Gastrocnemius medialis (tissue), 4 donors: ENCODE measurements at regions not wholly inside any gene's neighbourhood (a gene's known extent, or its start where the extent isn't known, plus 50 kb on each side); places are given as distances from the start of the nearest gene placed in this dataset.

Experiments used
- CTCF ChIP-seq, 5 experiments: fragments of 450-650 bp in 3 of 5; fragments of 200-600 bp in 2 of 5; sonication (generic) in 2 of 5; IDR thresholded peaks in 4 of 5; conservative IDR thresholded peaks in 1 of 5; 1 replicate in 4 of 5; 2 replicates in 1 of 5; pipeline ENCODE4 v1.5.1; 2016 to 2019; ENCODE audit warnings: antibody characterized with exemption in 5 of 5, mild to moderate bottlenecking in 3 of 5, moderate library complexity in 3 of 5
- POLR2A ChIP-seq, 2 donors: fragments of 450-650 bp; IDR thresholded peaks; one replicate each; pipeline ENCODE4 v1.6.1; 2017; ENCODE audit warnings: antibody characterized with exemption in 2 of 2, mild to moderate bottlenecking in 2 of 2, moderate library complexity in 2 of 2

GRCh38 chr2:16278421-16279200 lies 338.3 kb downstream of the MYCN start:
- TF ChIP-seq POLR2A (IDR thresholded peaks at IDR 0.05), result no peak
- TF ChIP-seq CTCF (IDR thresholded peaks at IDR 0.05 in 4 of 5, conservative IDR thresholded peaks at IDR 0.05 in 1 of 5), result no peak
